Skin epidermis (tissue), 12 donors: ENCODE measurements at regions not wholly inside any gene's neighbourhood (a gene's known extent, or its start where the extent isn't known, plus 50 kb on each side); places are given as distances from the start of the nearest gene placed in this dataset.
A peak's percentile ranks its signal among the peaks of the same experiment; 100 is the strongest.
"Not testable (repeated sequence)": the region's sequence is repeated elsewhere in the genome, so short reads cannot be mapped to it uniquely, and the experiment has no call there.

ENCODE experiments used
- H3K27ac ChIP-seq, 21 experiments: fragments of 200-600 bp; sonication (generic) in 11 of 21; one replicate each; pipeline ENCODE4 v1.5.0; 2020; ENCODE audit warnings: mild to moderate bottlenecking in 3 of 21, inconsistent platforms in 2 of 21, moderate library complexity in 2 of 21
- H3K4me3 ChIP-seq, 7 experiments: fragments of 200-600 bp; sonication (generic) in 2 of 7; one replicate each; pipeline ENCODE4 v1.5.0; 2020; ENCODE audit warnings: inconsistent platforms in 2 of 7, mild to moderate bottlenecking in 2 of 7, moderate library complexity in 1 of 7

DNA sequence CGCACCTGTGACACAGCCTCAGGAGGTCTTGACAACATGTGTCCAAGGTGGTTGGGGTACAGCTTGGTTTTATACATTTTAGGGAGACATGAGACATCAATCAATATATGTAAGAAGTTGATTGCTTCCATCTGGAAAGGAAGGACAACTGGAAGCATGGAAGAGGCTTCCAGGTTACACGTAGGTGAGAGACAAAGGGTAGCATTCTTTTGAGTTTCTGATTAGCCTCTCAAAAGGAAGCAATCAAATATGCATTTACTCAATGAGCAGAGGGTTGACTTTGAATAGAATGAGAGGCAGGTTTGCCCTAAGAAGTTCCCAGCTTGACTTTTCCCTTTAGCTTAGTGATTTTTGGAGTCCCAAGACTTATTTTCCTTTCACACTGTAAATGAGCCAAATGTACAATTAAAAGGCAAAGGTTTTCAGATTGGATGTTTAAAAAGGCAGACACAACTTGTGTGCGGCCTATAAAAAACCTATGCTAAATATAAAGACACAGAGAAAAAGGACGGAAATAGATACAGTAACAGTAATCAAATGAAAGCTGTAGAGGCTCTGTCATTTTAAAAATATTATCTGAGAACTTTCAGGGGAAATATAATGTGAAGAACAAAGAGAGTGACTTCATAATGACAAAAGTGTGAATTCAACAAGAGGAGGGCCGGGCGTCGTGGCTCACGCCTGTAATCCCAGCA lies 65.7 kb upstream of the LANCL2 start:
- H3K4me3 ChIP-seq: no peak overlapping the region
- H3K27ac ChIP-seq: no peak overlapping the region

DNA sequence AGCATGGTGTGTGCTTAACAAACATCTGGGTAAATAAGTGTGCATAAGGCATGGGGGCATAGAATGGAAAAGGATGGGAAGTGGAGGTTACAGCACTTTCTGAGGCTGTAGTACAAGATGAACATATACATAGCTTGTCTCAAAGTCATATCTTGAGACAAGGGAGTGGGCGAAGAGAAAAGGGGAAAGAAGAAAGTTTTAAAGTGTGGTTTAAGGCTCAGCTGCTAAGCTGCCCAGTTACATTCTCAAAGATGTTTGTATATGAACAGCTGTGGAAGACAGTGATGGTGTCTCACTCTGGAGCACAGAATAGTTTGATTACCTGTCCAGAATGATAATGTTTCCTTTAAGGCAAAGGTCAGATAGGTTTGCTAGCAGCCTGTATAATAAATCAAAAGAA lies 61.9 kb upstream of the LANCL2 start:
- H3K4me3 ChIP-seq: no peak overlapping the region
- no peak overlapping the region for H3K27ac ChIP-seq

DNA sequence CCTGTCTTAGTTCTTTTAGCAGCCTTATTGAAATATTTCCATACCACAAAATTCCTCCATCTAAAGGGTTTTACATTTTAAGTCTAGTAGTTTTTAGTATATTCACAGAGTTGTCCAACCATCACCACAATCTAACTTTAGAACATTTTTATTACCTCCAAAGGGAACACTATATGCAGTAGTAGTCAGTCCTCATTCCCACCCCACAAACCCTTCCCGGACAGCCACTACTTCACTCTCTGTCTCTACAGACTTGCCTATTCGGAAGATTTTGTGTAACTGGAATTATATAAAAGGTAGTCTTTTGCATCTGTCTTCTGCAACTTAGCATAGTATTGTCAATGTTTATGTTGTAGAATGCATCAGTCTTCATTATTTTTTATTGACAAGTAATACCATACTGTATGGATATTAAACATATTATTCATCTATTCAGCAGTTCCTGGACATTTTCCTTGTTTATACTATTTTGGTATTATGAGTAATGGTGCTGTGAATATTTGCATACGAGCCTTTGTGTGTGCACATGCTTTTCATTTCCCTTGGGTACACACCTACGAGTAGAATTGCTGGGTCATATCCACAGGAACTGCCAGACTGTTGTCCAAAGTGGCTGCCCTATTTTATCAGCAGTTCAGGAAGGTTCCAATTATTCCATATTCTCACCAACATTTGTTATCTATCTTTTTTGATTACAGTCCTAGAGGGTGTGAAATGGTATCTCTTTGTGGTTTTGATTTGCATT lies 60.9 kb upstream of the LANCL2 start:
- Histone ChIP-seq H3K27ac (no peak overlapping the region), H3K4me3 (no peak overlapping the region)

DNA sequence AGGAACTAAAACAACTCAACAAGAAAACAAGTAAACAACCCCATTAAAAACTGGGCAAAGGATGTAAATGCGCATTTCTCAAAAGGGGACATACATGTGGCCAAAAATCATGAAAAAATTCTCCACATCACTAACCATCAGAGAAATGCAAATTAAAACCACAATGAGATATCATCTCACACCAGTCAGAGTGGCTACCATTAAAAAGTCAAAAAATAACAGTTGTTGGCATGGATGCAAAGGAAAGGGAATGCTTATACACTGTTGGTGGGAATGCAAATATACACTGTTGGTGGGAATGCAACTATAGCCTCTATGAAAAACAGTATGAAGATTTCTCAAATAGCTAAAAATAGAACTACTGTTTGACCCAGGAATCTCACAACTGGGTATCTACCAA lies 60.0 kb upstream of the LANCL2 start:
- Histone ChIP-seq H3K4me3 (no peak overlapping the region), H3K27ac (no peak overlapping the region)

DNA sequence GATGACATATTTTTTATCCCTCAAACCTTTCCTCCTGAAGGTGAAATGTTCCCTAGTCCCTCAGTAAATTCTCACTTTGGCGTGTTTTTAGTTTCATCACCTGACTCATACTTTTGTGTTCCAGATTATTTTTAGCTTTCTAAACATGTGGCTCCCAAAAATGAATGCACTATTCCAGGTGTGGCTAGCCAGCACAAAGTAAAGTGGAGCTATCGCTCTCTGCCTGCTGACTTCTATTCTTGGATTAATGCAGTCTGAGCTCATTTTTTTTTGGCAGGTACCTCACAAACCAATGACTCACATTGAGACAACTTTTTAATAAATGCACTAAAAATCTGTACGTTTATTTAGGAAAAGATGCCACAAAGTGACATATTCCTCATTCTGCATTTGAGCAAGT lies 58.8 kb upstream of the LANCL2 start:
- H3K27ac ChIP-seq: no peak overlapping the region
- H3K4me3 ChIP-seq: no peak overlapping the region

DNA sequence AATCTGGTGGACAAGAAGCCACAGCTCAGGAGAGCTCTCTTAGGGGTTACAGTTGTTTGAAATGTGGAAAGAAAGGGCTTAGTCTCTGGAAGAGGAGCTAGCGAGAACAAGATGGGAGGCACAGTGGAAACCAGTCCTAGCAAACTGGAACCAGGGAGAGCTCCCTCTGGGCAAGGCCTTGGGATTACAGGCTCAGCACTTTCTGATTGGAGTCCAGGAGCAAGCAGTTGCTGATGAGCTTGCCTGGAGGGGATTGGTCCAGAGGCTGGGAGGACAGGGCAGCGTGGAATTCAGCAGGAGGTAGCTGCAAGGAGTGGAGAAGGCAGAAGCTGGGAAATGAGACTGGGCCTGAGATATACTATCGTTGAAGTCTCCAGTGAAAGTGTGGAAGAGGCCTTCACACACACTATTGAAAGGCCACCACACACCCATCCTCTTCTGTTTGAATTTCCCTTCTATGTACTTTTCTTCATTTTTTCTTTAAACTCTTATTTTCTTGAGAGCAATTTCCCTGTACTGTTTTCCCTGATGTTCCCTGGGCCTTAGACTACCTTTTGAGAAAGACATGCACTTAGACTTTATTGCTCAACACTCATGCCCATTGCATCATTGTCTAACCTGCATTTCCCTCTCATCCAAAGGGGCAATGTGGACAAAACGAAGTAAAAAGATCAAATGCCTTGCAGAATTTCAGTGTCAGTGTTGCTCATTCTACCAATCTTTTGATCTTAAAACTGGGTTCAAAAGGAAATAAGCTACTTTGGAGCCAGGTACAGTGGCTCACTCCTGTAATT lies 57.8 kb upstream of the LANCL2 start:
- no peak overlapping the region for H3K4me3 ChIP-seq
- H3K27ac ChIP-seq: peak overlapping the region in 3 of 21 experiments; percentile 1 to 85 (median 83)

DNA sequence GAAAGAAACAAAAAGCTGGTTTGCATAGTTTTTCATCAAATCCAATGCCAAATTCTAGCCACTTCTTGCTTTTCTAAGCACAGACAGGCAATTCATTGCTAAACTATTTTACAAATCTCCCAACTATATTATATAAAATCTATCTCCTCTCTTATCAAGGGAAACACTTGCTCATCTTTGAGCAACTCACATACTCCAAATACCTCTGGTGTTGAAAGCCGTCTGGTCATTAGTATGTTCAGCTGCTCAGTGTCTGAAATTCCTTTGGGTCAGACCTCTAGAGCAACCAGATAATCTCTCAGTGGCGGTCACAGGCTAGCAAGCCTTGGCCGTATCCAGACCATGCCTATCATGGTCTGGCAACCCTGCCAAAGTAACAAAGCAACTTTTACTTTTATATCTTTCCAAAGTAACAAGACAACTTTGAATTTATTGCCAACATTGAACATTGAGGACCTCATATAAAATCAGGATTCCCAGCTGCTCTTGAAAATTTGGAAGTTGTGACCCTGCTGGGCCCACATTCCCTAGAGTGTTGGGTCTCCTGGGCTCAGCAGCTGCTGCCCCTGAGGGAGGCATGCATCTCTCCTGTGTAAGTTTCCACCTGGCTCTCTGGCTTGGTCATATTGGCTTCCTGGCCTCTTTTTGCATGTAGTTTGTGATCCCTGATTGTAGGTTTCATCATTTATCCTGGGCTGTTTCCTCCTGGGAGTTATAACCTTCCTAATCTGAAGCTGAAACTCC lies 56.8 kb upstream of the LANCL2 start:
- H3K4me3 ChIP-seq: no peak overlapping the region
- H3K27ac ChIP-seq: peak overlapping the region in 9 of 21 experiments; percentile 22 to 85 (median 70)

DNA sequence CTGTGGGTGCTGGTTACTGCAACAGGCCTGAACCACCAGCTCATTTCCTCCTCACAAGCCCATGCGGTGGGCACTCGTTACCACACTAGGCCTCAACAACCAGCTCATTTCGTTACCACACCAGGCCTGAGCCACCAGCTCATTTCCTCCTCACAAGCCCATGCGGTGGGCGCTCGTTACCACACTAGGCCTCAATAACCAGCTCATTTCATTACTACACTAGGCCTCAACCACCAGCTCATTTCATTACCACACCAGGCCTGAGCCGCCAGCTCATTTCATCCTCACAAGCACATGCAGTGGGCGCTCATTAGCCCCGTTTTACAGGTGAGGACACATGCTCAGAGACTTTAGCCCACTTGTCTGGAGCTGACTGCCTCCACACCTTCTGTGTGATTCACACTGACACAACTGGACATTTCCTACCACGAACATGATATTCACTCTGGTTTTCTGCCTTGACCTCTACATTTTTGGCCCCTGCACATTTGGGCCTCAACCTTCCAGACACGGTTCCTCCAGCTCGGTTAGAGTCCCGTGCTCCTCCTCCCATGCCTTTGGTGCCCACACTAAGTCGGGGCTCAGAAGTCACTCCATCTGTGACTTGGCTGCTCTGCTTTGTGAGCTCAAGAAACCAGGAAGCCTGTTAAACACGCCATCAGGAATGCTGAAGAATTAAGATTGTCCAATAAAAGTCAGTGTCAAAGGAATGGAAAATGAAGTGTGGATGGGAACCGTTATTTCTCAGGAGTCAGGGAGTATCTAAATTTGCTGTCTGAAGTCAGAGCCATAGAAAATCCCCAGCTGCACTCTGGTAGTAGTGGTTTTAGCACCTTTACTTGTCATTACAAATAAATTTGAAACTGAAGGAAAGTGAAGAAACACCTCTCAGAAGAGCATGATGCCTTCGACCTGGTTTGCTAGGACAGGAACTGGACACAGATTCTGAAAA lies 55.8 kb upstream of the LANCL2 start:
- Histone ChIP-seq H3K4me3 (no peak overlapping the region), H3K27ac (peak overlapping the region in 9 of 21 experiments; percentile 17 to 85 (median 70))

DNA sequence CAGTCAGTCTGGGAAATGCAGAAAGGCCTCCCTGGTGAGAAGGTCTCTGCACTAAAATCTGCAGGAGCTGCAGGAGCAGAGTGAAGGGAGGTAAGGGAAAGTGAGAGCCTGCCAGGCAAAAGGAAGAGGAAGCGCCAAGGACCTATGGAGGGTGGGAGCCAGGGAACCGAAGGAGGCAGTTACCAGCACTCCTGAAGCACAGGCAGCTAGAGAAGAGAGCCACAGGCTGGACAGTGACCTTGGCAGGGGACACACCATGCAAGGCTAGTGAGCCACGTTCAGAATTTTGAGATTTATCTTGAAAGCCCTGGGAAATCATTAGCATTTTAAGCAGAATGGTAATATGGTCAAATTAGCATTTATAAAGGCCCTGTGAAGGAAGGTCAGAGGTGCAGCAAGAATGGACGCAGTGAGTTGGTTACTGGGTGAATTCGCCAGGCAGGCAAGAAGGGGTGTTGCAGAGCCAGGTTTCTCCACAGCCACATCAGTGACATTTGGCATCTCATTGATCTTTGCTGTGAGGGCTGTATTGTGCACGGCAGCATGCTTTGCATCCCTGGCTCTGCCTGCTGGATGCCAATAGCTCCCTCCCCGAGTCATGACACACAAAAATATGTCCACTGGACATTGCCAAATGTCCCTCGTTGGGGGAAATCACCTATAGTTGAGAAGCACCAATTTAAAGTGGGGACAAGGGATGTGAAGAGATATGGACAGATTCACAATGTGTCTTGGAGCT lies 54.7 kb upstream of the LANCL2 start:
- H3K27ac ChIP-seq: peak overlapping the region in 3 of 21 experiments; percentile 75 to 85 (median 83)
- H3K4me3 ChIP-seq: no peak overlapping the region

DNA sequence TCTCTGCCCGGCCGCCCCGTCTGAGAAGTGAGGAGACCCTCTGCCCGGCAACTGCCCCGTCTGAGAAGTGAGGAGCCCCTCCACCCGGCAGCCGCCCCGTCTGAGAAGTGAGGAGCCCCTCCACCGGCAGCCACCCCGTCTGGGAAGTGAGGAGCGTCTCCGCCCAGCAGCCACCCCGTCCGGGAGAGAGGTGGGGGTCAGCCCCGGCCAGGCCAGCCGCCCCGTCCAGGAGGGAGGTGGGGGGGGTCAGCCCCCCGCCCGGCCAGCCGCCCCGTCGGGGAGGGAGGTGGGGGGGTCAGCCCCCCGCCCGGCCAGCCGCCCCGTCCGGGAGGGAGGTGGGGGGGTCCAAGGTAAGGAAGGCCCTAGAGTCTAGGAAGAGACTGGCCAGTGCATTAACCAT lies 53.2 kb upstream of the LANCL2 start:
- not testable (repeated sequence) for H3K27ac ChIP-seq, H3K4me3 ChIP-seq

DNA sequence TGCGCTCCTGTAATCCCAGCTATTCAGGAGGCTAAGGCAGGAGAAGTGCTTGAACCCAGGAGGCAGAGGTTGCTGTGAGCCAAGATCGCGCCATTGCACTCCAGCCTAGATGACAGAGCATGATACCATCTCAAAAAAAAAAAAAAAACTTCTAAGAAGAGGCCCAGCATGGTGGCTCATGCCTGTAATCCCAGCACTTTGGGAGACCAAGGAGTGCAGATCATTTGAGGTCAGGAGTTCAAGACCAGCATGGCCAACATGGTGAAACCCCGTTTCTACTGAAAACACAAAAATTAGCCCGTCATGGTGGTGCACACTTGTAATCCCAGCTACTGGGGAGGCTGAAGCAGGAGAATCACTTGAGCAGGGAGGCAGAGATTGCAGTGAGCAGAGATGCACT lies 51.5 kb upstream of the LANCL2 start:
- not testable (repeated sequence) for H3K4me3 ChIP-seq, H3K27ac ChIP-seq

DNA sequence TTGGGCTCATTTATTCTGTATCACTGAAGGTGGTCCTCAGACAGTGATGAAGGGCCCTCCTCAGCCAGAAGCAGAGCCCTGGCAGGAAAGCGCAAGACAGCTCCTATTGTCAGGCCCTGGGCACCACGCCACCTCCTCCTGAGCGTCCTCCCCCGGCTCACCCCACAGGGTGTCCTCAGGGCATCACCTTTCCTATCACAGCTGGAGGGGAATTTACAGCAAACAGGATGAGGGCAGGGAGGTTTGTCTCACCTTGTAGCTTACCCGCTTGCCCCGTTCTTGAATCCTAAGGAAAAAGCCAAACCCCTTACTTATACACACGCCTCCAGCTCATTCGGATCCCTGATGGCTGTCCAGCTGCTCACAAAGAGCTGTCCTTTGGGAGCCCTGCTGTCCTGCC lies 50.2 kb upstream of the LANCL2 start:
- no peak overlapping the region for H3K27ac ChIP-seq
- H3K4me3 ChIP-seq: no peak overlapping the region
